Lower leg skin (tissue), 3 donors: ENCODE measurements at regions not wholly inside any gene's neighbourhood (a gene's known extent, or its start where the extent isn't known, plus 50 kb on each side); places are given as distances from the start of the nearest gene placed in this dataset.

ENCODE experiments used
- POLR2A ChIP-seq, 2 donors: fragments of 450-650 bp; IDR thresholded peaks; one replicate each; pipeline ENCODE4 v1.6.1; 2016 to 2017; ENCODE audit warnings: antibody characterized with exemption in 2 of 2, mild to moderate bottlenecking in 1 of 2, moderate library complexity in 1 of 2
- TF ChIP-seq, protein P1 (sequence below), 3 donors: fragments of 450-650 bp; IDR thresholded peaks; one replicate each; pipeline ENCODE4 v1.5.1; 2016; ENCODE audit warnings: antibody characterized with exemption in 3 of 3, mild to moderate bottlenecking in 3 of 3, moderate library complexity in 2 of 3

DNA sequence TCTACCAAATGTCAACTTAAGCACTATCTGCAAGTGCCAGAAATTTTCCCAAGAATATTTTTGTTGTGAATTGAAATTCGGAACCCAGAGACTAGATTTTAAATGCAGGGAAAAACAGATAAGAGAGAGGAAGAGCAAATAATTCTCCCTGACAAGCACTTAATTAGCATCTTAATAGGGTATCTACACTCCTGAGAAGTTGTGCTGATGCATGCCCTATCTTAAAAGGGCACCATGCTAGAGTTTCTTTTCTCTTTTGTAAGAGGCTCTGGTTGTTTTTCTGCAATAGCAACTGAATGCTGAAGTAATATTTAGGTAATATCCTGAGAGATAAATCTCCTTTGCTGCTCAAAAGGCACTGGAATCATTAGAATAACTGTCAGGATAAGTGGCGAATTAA, 139.9 kb upstream of the UGT8 start:
- TF ChIP-seq, protein P1, sequence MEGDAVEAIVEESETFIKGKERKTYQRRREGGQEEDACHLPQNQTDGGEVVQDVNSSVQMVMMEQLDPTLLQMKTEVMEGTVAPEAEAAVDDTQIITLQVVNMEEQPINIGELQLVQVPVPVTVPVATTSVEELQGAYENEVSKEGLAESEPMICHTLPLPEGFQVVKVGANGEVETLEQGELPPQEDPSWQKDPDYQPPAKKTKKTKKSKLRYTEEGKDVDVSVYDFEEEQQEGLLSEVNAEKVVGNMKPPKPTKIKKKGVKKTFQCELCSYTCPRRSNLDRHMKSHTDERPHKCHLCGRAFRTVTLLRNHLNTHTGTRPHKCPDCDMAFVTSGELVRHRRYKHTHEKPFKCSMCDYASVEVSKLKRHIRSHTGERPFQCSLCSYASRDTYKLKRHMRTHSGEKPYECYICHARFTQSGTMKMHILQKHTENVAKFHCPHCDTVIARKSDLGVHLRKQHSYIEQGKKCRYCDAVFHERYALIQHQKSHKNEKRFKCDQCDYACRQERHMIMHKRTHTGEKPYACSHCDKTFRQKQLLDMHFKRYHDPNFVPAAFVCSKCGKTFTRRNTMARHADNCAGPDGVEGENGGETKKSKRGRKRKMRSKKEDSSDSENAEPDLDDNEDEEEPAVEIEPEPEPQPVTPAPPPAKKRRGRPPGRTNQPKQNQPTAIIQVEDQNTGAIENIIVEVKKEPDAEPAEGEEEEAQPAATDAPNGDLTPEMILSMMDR (IDR thresholded peaks at IDR 0.05): no peak
- no peak for TF ChIP-seq POLR2A (IDR thresholded peaks at IDR 0.05)
